GM19452 (cell line): ENCODE measurements at regions not wholly inside any gene's neighbourhood (a gene's known extent, or its start where the extent isn't known, plus 50 kb on each side); places are given as distances from the start of the nearest gene placed in this dataset.
"Not testable (repeated sequence)": the region's sequence is repeated elsewhere in the genome, so short reads cannot be mapped to it uniquely, and the experiment has no call there.

Experiments used
- ATAC-seq: cut with Tn5 transposase; IDR thresholded peaks from one replicate; pipeline ENCODE4 v1.9.1; 2021; ENCODE audit not compliant: unreplicated experiment

DNA sequence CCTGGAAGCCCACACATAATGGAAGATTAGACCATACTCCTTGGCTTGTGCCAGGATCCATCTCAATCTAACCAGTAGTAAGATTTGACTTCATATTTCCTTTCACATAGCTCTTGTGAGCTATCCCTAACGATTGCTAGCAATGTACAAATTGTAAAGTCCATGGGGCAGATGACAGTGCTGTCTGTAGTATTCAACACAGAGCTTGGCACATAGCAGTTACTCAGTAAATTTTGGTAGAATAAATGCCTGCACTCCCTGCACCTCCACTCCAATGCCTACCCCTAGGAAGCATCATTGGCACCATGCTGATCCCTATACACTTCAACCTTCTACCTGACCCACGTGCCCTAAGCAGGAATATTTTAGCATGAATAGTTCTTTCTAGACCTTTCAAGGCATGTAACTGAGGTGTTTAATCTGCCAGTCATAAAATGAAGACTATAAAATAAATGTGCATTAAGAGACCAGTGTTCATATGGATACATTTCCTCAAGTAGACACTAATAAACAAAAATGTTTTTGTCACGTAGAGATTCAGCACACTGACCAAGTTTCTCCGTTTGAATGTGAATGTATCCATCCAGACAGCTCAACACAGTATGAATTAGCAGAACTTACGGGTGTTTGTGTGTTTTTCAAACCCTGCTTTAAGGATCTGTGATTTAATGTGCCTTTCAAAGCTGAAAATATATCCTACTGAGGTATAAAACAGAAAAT, 98.8 kb downstream of the BMP4 start:
- ATAC-seq, result no peak

DNA sequence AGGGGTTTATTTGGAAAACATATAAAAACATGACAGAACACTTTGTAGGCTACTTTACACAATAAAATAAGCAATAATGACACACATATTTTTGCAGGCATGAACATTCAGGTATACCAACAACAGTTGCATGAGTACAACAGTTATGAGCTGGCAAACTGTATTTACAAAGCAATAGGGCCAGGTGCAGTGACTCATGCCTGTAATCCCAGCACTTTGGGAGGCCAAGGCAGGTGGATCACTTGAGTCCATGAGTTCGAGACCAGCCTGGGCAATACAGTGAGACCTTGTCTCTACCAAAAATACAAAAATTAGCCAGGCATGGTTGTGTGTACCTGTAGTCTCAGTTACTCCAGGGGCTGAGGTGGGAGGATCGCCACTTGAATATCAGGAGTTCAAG, 101.1 kb downstream of the BMP4 start:
- ATAC-seq, result no peak

DNA sequence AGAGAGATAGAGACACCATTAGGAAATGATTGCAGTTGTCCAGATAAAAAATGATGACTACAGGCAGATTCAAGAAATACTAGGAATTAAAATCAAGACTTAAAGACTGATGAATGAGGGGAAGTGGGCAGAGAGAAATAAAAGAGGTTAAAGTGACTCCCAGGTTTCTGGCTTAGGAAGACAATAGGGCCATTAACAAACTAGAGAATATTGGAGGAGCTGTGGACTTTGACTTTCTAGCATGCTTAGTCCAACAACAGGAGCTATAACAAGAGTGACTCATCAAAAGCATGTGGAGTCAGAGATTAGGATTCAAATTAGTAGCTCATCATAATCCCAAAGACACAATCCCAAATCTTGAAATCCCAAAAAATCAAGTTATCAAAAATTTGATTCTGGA, 101.5 kb downstream of the BMP4 start:
- ATAC-seq, result no peak

DNA sequence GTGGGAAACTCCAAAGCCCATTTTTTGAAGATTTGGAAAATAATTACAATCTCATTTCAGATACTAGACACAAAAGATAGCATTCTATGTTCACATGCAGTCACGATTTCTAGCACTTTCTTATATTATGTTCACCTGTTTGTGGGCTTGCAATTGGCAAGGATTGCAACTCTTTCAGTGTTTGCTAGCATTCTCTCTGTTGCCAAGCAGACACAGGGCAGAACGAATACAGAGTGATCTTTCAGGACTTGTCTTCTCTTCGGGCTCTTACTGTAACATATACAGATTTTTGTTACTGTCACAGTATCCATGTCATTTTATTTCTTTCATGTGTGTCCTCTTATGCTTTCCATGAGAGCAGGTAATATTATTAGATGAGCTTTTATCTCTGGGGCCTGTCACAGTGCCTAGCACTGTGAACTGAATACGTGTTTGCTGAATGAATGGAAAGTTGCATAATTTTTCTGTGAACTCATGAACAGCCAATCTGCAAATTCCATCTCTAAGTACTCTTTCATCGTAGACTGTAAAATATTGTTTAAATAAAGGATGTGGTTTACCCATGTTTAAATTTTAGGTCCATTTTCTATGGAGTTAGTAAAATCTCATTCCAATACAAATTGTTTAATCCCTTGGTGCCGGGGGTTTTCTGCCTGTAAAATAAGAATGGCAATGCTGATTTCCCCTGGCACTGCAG, 105.1 kb downstream of the BMP4 start:
- ATAC-seq, result no peak

DNA sequence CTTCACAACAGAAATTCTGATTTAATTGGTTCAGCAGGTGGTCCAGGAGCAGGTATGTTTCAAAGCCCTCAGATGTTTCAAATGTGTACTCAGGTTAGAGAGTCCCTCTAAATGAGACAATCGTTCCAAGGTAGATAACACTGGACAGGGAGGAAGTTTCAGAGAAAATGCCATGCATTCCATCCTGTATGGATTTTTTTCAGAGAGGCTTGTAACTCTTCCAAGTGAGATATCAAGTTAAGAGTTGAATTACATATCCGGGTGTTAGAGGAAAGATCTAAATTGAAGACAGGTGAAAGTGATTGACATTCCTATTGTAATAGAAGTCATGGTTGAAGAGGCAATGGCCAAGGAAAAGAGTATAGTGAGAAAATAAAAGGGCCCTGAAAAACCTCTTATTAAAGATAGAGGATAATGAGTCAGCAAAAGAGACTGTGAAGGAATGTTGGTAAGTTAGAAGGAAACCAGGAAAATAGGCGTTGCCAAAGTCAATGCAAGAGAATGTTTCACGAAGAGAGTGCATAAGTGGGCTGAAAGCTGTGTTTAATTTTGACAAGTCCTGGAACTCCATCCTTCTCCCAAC, 105.8 kb downstream of the BMP4 start:
- ATAC-seq, result no peak

DNA sequence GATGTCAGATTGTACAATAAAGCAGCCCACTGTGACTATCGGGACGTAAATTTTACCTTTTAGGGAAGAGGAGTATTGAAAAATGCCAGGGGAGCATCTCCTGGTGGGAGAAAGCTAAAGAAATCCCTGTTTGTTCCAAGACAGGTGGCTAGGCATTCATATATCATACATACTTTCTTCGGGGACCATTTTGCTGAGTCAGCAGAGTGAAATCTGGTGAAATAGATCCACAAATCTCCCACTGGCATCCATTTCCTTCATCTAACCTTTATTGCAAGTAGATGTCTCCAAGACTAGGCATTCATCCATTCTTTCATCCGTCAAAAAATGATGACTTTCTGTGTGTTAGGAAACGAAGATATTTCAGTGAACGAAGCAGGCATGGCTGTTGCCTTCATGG, 107.1 kb downstream of the BMP4 start:
- no peak for ATAC-seq

DNA sequence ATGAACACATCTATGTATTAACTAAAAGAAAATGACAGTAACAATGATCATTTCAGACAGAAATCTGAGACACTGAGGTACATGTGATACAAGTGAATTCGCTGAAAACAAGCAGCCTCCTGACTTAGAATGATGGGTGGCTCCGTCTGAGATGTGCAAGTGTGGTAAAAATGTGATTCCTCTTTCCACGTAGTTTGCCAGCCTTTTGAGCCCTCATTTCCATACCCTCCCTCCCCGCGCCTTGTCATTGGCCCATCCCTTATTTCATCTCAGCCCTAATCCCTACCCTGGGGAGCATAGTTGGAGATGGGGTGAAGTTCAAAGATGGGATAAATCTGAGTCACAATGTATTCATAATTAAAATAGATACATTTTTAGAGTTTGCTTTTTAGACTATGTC, 107.8 kb downstream of the BMP4 start:
- no peak for ATAC-seq

DNA sequence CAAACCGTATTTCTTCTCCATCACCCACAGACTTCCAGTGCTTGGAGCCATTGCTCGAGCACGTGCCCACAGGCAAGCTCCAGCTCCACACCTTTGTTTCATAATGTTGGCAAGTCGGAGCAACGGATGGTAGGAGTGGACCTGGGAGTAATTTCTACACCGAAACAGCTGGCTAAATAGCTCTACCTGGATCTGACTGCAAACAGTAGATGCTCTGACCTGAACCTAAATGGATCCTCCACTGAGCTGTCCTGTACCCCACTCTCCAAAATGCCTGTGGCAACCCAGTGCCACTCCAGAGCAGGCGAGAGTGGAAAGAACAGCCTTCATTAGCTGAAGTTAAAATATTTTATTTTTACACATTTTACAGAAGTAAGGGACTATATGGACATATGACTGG, 108.7 kb downstream of the BMP4 start:
- ATAC-seq, result no peak

DNA sequence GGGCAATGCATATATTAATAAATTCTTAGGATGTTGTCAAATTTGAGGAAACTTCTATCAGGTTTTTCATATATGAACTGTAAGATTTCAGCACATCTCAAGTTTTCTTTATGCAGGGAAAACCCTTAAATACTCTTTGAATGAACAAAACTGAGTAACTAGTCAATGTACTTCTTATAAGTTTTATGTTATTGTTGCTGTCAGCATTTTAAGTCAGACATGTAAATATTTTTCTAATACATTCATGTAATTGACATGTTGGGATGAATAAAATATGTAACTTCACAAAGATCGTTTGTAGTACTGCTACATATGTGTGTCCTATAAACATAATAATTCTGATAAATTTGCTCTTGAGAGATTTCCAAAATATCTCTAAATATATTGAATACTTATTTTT, 109.6 kb downstream of the BMP4 start:
- ATAC-seq, result no peak

DNA sequence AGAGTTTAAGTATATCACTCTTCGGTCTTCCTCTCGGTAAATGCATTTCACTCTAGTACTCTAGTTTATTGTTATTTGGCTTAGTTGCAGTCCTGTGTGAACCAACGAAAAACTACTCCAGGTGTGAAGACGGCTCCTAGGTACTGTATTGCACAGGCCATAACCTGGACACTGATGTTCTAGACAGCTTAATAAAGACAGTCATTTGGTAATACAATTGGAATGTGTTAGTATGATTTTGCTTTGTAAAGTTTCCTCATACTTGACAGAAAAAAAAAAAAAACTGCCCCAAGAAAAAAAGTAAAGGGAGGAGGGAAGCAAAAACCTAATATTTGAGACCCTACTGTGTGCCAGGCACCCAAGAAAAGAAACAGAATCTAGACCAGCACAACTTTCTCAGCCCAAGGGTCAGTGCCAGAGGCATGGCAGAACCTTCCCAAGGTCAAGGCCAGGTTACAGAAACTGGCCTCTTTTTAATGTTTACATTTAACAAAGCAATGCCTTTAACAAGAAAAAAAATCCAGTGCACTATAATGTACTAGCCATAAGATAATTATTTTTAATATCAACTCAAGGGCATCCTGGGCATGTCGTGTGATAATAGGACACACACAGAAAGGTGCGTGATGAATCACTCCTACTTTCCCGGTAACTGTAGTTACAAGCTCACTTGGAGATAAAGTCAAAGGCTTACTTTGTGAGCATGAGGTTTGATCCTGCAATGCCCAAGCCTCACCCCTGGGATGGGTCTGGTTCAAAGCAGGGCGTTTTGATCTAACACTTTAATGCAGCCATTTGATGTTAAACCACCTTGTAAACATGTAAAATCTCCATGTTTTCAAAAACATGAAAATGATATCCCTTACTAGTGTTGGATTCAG, 110.6 kb downstream of the BMP4 start:
- ATAC-seq, result no peak

DNA sequence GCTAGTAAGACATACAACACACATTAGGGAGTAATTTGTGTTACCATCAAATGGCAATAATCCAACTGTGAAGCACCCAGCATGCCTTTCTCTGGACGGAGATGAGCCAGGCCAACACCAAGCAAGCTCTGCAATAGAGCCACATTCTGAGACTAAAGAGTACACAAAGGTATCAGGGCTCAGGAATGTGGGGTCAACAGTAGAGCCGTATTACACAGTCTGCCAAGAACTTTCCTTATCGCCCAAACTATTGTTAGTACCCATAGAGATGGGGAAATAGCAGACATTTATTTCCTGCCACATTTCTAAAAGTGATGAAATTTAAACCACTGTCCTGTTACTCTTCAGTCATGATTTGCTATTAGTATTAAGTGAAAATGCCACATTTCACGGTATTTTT, 113.7 kb downstream of the BMP4 start:
- no peak for ATAC-seq

DNA sequence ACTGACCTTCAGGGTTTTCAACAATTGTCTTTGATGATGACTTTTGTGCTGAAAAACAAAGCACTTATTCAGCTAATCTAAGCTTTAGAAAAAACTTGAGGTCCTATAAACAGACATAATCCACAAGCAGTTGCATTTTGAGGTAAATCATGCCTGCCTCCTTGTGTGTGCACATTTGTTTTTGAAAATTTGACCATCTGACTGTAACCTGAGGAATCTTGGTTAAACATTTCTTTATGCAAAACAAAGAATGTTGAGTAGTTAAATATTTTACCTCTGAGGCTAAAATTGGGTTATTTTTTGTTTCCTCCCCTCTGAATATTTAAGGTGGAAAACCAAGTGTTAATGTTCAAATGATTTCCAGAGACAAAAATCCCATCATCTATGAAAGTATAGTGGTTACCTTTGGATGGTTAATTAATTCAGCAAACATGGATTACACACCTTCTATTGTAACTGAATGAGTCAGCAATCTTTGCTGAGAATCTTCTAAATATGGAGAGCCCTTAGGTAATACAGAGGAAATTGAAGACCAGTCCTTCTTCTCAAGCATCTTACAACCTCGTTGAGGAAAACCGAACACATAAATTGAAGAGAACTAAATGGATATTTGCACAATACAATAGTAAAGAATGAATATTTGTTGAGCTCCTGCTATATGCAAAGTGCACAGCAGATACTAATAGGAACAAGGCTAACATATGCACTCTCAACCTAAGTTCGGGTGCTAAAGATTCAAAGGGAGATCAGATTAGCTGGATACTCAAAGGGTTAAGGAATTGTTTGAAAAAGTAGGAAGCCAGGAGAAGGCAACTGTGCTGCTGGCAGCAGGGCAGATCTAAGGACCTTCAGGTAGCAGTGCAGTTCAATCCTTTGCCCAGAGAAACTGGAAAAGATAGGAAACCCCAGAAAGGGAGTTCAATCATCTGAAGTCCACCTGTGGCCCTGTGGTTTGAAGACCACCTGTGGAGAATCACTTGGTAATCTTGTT, 115.2 kb downstream of the BMP4 start:
- no peak for ATAC-seq

DNA sequence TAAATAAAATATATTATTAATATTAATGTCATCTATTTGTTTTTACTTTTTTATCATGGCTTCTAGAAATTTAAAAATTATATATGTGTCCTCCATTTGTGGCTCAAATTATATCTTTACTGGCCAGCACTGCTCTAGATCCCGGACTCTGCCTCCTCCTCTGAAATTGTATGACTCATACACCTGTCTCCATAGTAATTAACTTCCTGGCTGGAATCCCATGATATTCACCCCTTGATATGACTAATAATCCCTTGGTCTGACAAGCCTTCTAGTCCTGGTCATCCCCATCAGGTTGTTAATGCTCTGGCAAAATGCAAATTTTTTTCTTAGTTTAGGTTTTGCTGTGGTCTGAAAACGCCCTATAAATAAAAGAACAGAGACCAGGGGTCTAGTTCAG, 116.2 kb downstream of the BMP4 start:
- ATAC-seq, result no peak

DNA sequence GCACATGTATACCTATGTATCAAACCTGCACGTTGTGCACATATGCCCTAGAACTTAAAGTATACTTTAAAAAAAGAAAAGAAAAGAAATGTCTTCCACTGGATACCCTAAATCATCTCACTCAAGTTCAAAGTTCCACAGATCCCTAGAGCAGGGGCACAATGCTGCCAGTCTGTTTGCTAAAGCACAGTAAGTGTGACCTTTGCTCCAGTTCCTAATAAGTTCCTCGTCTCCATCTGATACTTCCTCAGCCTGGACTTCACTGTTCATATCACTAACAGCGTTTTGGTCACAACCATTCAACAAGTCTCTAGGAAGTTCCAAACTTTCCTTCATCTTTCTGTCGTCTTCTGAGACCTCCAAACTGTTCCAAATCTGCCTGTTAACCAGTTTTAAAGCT, 118.3 kb downstream of the BMP4 start:
- ATAC-seq, result no peak

DNA sequence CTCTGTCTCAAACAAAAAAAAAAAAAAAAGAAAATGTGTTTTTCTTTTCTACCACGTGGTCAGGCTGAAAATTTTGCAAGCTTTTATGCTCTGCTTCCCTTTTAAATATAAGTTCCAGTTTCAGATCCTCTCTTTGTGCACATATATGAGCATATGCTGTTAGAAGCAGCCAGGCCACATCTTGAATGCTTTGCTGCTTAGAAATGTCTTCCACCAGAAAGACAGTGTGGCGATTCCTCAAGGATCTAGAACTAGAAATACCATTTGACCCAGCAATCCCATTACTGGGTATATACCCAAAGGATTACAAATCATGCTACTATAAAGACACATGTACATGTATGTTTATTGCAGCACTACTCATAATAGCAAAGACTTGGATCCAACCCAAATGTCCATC, 119.0 kb downstream of the BMP4 start:
- not testable (repeated sequence) for ATAC-seq

DNA sequence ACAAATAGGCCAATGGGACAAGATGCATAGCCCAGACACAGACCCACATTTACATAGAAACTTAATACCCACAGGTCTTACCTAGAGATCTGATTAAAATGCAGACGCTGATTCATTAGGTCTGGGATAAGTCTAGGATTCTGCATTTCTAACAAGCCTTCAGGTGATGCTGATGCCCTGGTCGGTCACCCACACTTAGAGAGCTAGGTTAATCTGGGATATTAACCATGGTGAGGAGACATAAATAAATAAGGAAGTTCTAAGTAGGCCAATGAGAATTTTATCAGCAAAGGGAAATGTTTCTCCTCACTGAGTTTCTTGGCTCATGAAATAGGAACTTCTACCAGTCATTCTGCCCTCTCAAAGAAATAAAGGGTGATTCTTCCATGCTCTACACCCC, 120.1 kb downstream of the BMP4 start:
- no peak for ATAC-seq

DNA sequence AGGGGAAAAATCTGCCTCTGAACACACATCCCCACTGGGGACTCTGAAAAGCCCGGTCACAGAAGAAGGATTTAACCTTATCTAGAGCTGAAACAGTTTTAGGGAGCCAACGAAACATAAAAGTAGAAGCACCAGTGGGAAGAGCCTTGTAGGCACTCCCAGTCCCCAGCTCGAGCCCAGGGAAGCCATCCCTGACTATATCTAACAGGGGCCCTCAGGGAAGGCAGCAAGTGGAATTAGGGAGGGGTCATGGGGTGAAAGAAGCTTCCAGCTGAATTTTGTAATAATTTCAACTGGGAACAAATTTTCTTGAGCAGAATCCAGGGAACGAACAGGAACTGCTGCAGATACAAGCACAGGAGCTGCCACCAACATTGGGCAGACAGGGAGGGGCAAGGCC, 127.8 kb downstream of the BMP4 start:
- ATAC-seq, result no peak

DNA sequence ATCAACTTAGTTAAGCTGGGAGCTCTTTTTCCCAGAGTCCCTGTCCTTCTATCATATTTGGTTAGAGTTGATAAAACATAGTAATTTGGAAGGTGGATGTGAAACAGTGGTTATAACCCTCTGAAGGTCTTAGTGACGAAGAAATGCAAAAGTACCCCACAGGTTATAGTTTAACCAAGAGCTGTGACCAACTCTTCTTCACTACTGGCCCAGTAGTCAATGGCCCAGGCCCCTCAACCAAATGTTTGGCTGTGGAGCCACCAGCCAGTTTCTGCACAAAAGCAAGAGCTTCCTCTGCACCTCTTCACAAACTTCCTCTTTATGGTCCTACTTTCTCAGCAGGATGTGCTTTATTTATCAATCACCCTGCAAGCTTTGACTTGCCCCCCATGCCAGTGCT, 132.6 kb downstream of the BMP4 start:
- peak; percentile 85 for ATAC-seq

DNA sequence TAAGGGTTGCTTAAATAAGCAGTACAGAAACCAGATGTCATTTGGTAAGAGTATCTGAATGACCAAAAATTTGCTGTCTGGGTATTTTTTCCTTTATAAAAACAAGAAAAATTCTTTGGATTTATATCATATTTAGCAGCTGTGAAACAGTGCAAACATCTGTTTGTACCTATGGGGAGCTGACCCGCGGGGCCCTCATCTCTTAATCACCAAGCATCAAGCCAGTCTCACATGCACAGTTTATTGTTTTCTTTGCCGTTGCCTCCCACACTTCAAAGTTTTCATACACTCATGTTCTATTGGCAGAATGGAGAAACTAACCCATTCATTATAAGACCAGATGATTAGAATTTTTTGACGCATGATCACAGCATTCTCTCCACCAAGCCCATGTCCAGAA, 142.2 kb downstream of the BMP4 start:
- no peak for ATAC-seq

DNA sequence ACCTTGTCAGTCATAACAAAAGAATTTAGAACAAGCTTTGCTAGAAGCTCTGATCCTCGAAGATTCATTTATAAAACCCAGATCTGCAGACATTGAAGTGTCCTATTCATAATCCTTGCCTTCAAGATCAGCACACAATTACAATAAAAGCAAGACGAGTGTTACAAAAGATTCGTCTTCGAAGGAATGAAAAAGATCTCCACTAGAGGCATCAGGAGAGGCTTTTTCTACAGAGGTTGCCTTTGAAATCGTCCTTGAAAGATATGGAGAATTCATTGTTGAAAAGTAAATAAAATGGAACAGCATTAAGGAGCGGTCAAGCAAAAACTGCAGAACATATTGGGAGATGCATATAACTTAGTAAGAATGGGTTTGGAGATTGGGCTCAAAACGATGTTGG, 146.4 kb downstream of the BMP4 start:
- ATAC-seq, result no peak
